ENCODE measurements at regions not wholly inside any gene's neighbourhood (a gene's known extent, or its start where the extent isn't known, plus 50 kb on each side); places are given as distances from the start of the nearest gene placed in this dataset.

DNA sequence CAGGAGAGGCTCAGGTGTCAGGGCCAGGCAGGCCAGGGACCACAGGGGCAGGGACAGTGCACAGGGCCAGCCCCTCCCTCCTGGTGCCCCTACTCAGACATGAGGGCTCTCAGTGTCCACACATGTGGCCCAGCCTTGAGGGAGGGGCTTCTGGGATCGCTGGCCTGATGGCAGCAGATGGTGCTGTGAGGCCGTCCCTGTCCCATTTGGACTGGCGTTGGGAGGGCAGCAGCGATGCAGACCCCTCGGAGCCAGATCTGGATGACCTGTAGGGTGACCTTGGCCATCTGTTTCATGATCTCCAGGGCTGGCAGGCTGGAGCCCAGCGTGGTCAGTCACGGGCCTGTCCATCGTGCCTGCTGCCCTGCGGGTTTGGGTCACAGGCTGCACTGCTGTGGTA lies 377.6 kb downstream of the TMEM121 start:
- no peaks in the 10 kb centered on the region for H3K27me3 ChIP-seq (replicated peaks)
- TF ChIP-seq, protein P1, sequence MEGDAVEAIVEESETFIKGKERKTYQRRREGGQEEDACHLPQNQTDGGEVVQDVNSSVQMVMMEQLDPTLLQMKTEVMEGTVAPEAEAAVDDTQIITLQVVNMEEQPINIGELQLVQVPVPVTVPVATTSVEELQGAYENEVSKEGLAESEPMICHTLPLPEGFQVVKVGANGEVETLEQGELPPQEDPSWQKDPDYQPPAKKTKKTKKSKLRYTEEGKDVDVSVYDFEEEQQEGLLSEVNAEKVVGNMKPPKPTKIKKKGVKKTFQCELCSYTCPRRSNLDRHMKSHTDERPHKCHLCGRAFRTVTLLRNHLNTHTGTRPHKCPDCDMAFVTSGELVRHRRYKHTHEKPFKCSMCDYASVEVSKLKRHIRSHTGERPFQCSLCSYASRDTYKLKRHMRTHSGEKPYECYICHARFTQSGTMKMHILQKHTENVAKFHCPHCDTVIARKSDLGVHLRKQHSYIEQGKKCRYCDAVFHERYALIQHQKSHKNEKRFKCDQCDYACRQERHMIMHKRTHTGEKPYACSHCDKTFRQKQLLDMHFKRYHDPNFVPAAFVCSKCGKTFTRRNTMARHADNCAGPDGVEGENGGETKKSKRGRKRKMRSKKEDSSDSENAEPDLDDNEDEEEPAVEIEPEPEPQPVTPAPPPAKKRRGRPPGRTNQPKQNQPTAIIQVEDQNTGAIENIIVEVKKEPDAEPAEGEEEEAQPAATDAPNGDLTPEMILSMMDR (IDR thresholded peaks at IDR 0.05; ENCODE audit: low read depth, low read length, missing control alignments) = no peak
- H3K4me3 ChIP-seq (ENCODE audit: low read depth, low read length) = no peak overlapping the region
- DNase-seq = no peak
- H3K27ac ChIP-seq = no peak overlapping the region
- in situ Hi-C loops (cut with HindIII; ENCODE audit: low pct_ligation_motif_present, low sequenced_read_pairs) = no loop called here
- no peaks in the 10 kb centered on the region for H3K36me3 ChIP-seq (replicated peaks)

DNA sequence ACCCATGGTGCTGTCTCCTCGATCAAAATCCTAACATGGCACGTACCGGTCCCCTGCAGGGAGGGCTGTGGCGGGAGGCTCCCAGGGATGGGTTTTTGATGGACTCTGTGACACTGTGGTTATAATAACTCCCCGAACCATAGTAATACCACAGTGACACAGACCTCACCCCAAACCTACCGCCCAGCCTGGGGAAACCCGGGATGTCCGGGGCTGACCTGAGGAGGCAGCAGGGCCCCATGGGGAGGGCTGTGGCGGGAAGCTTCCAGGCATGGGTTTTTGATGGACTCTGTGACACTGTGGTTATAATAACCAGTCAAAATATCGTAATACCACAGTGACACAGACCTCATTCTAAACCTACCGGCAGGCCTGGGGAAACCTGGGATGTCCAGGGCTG lies 378.0 kb downstream of the TMEM121 start:
- Histone ChIP-seq H3K27ac (no peak overlapping the region), H3K27me3 (replicated peaks) (no peaks in the 10 kb centered on the region), H3K36me3 (replicated peaks) (no peaks in the 10 kb centered on the region), H3K4me3 (ENCODE audit: low read depth, low read length) (no peak overlapping the region)
- no peak for DNase-seq
- in situ Hi-C loops (cut with HindIII; ENCODE audit: low pct_ligation_motif_present, low sequenced_read_pairs) = no loop called here
- TF ChIP-seq, protein P1 (IDR thresholded peaks at IDR 0.05; ENCODE audit: low read depth, low read length, missing control alignments) = no peak

DNA sequence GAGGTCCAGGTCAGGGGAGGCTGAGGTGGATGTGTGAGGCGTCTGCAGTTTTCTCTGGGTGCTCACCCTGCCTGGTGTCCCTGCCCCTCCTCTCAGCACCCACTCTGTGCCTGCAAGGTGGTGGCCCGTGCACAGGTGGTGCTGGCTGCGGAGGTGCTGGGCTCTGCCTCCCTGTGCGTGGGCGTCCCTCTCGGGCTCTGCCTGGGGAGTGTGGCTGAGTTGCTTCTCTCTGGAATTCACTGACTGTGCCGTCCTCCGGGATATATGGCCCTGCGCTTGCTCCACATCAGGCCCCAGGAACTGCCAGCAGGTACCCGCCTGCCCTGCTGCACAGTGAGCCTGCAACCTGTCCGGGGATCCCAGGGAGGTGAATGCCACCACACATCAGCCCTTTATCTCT lies 379.1 kb downstream of the TMEM121 start:
- in situ Hi-C loops (cut with HindIII; ENCODE audit: low pct_ligation_motif_present, low sequenced_read_pairs) = no loop called here
- Histone ChIP-seq H3K36me3 (replicated peaks) (no peaks in the 10 kb centered on the region), H3K27ac (no peak overlapping the region), H3K27me3 (replicated peaks) (no peaks in the 10 kb centered on the region), H3K4me3 (ENCODE audit: low read depth, low read length) (no peak overlapping the region)
- no peak for DNase-seq
- TF ChIP-seq, protein P1 (IDR thresholded peaks at IDR 0.05; ENCODE audit: low read depth, low read length, missing control alignments) = no peak

DNA sequence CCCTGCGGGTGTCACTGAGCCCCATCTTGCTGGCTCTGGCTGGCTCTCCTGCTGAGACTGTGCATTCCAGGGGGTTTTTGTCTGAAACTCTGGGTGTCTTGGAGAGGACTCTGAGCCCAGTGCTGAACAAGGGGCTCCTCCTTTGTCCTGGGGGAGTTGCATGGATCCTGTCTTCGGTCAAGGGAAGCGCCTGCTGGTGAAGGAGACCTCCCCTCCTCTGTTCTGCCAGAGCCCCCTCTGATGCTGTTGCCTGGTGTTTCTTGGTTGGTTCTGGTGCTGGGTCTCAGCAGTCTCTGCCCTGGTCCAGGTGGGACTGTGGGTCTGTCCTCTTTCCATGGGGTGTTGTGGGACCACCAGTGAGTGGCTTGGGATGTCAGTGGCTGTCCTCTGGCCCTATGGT lies 380.9 kb downstream of the TMEM121 start:
- TF ChIP-seq, protein P1 (IDR thresholded peaks at IDR 0.05; ENCODE audit: low read depth, low read length, missing control alignments) = no peak
- Histone ChIP-seq H3K27me3 (replicated peaks) (no peaks in the 10 kb centered on the region), H3K36me3 (replicated peaks) (no peaks in the 10 kb centered on the region), H3K27ac (no peak overlapping the region), H3K4me3 (ENCODE audit: low read depth, low read length) (no peak overlapping the region)
- DNase-seq = no peak
- in situ Hi-C loops (cut with HindIII; ENCODE audit: low pct_ligation_motif_present, low sequenced_read_pairs) = no loop called here

DNA sequence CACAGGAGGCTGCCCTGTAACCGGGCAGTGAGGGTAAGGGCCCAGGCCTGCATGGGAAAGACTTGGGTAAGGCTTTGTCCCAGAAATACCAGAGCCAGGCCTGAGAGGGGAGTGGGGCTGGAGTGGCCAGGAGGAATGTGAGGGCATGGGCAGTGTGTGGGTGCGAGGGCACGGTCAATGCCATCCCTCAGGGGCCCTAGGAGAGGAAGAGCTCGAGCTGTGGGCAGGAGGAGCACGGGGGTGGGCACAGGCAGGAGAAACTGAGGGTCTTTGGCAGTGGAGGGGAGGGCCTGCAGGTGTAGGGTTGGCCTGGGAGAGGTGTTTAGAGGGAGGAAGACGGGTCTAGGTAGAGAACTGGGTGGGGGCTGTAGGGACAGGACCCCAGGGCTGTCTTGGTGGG lies 381.6 kb downstream of the TMEM121 start:
- Histone ChIP-seq H3K36me3 (replicated peaks) (no peaks in the 10 kb centered on the region), H3K4me3 (ENCODE audit: low read depth, low read length) (no peak overlapping the region), H3K27ac (no peak overlapping the region), H3K27me3 (replicated peaks) (no peaks in the 10 kb centered on the region)
- no peak for DNase-seq
- in situ Hi-C loops (cut with HindIII; ENCODE audit: low pct_ligation_motif_present, low sequenced_read_pairs) = no loop called here
- TF ChIP-seq, protein P1 (IDR thresholded peaks at IDR 0.05; ENCODE audit: low read depth, low read length, missing control alignments) = no peak

DNA sequence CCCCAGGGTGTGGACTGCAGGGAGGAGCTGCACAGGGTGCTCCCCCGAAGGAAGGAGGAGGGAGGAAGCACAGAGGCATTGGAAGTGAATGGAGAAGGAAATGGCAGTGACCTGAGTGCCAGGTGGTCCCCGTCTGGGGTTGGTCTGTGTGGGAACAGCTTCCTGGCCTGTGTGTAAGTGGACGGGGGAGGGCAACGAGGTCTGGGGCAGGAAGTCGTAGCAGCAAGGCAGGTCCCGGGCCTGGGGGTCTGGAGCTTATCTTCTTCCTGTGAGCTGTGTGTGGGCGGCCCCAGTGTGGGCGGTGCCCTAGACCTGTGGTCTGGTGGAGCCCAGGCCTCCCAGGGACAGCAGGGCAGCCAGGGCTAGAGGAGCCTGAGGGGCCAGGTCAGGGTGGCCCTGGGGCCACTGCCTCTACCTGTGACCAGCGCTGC lies 382.1 kb downstream of the TMEM121 start:
- no peak overlapping the region for H3K4me3 ChIP-seq (ENCODE audit: low read depth, low read length)
- H3K27ac ChIP-seq = no peak overlapping the region
- H3K36me3 ChIP-seq (replicated peaks) = no peaks in the 10 kb centered on the region
- in situ Hi-C loops (cut with HindIII; ENCODE audit: low pct_ligation_motif_present, low sequenced_read_pairs) = no loop called here
- TF ChIP-seq, protein P1 (IDR thresholded peaks at IDR 0.05; ENCODE audit: low read depth, low read length, missing control alignments) = no peak
- H3K27me3 ChIP-seq (replicated peaks) = no peaks in the 10 kb centered on the region
- DNase-seq = no peak

Measured in brain microvascular endothelial cell (primary cell).